K562 (cell line): ENCODE measurements at regions not wholly inside any gene's neighbourhood (a gene's known extent, or its start where the extent isn't known, plus 50 kb on each side); places are given as distances from the start of the nearest gene placed in this dataset.

Experiments
- ATAC-seq: fragments of 200-7000 bp; cut with Tn5 transposase; 3 replicates; pipeline ENCODE4 v1.9.1; 2020; ENCODE audit warnings: moderate library complexity
- BruUV-seq: library from RNA; stranded (reverse); fragments of 400-500 nt; replicated peaks from 2 replicates; lab custom pipeline; 2021; lab: Mats Ljungman, UMichigan
- CTCF ChIA-PET: fragments of 300-600 bp; formaldehyde crosslinking; extraction: SDS; loops from one replicate; lab custom pipeline; 2021; ENCODE audit warnings: low intra/inter-chr PET ratio; lab: Yijun Ruan, JAX
- POLR2A ChIA-PET: fragments of 300-600, 350-650 bp; sonication (Branson Sonifier 250); formaldehyde crosslinking; extraction: SDS; loops from one replicate; lab custom pipeline; 2021; ENCODE audit warnings: antibody characterized with exemption, inconsistent platforms; lab: Yijun Ruan, JAX
- DNase-seq, 4 experiments: peaks; one replicate each; pipeline versions ENCODE4 v3.0.0 to v3.0.0-alpha.2; 2011 to 2018; ENCODE audit warnings: low spot score in 3 of 4, mixed read lengths in 3 of 4; ENCODE audit errors: extremely low read depth in 1 of 4
- FAIRE-seq: peaks from 2 replicates; lab custom pipeline; 2011; peaks lifted over from hg19 to GRCh38; lab: Jason Lieb, UNC
- H2AFZ ChIP-seq: 2 replicates; pipeline ENCODE4 v1.6.0; 2011; ENCODE audit warnings: low read depth, low read length, control low read depth, inconsistent platforms
- H3K27ac ChIP-seq: fragments of 200-600 bp; 3 replicates; pipeline ENCODE4 v1.8.0; 2011; ENCODE audit warnings: low read depth, mild to moderate bottlenecking, control low read depth, inconsistent platforms, low read length, moderate library complexity, mixed read lengths; ENCODE audit errors: extremely low read depth
- H3K27me3 ChIP-seq, 2 experiments: fragments of 300-600 bp in 1 of 2; 2 replicates in 1 of 2; 3 replicates in 1 of 2; pipeline versions ENCODE4 v1.6.0 to v1.8.0; 2011; ENCODE audit warnings: inconsistent platforms in 2 of 2, low read length in 2 of 2, mild to moderate bottlenecking in 1 of 2, mixed read lengths in 1 of 2, moderate library complexity in 1 of 2; ENCODE audit not compliant: control insufficient read depth in 2 of 2, insufficient read depth in 2 of 2
- H3K36me3 ChIP-seq: fragments of 300-600 bp; 3 replicates; pipeline ENCODE4 v1.8.0; 2011; ENCODE audit warnings: mild to moderate bottlenecking, low read length, inconsistent platforms; ENCODE audit not compliant: control insufficient read depth, insufficient read depth
- H3K4me1 ChIP-seq, 2 experiments: fragments of 200-600 bp in 1 of 2; replicated peaks in 1 of 2; 2 replicates in 1 of 2; 3 replicates in 1 of 2; pipeline versions ENCODE4 v1.5.1 to v1.8.0; 2011; ENCODE audit warnings: inconsistent platforms in 2 of 2, low read length in 2 of 2, mild to moderate bottlenecking in 1 of 2, mixed read lengths in 1 of 2, moderate library complexity in 1 of 2; ENCODE audit not compliant: control insufficient read depth in 2 of 2, insufficient read depth in 2 of 2
- H3K4me2 ChIP-seq: 2 replicates; pipeline ENCODE4 v1.6.1; 2011; ENCODE audit warnings: low read length, control low read depth, inconsistent platforms, mixed read lengths; ENCODE audit not compliant: insufficient read depth
- H3K4me3 ChIP-seq: fragments of 200-600 bp; sonication (generic), shearing (Covaris generic); 2 replicates; pipeline ENCODE4 v1.5.1; 2016; ENCODE audit warnings: control low read depth, inconsistent platforms
- H3K79me2 ChIP-seq: fragments of 200-600 bp; 3 replicates; pipeline ENCODE4 v1.8.0; 2011; ENCODE audit warnings: low read length, inconsistent platforms; ENCODE audit not compliant: control insufficient read depth, insufficient read depth
- H3K9ac ChIP-seq, 2 experiments: 2 replicates each; pipeline versions ENCODE4 v1.6.0 to v1.6.1; 2011; ENCODE audit warnings: low read depth in 2 of 2, low read length in 2 of 2, control low read depth in 1 of 2, inconsistent platforms in 1 of 2, mild to moderate bottlenecking in 1 of 2, mixed read lengths in 1 of 2; ENCODE audit not compliant: insufficient read depth in 1 of 2
- H3K9me1 ChIP-seq: one replicate; pipeline ENCODE4 v1.6.0; 2011; ENCODE audit warnings: inconsistent platforms, mild to moderate bottlenecking, low read length, moderate library complexity; ENCODE audit not compliant: control insufficient read depth, insufficient read depth
- H3K9me3 ChIP-seq: replicated peaks from 2 replicates; pipeline ENCODE4 v1.5.1; 2011; ENCODE audit warnings: low read depth, low read length, inconsistent platforms; ENCODE audit not compliant: control insufficient read depth, insufficient read depth
- H4K20me1 ChIP-seq: replicated peaks from 2 replicates; pipeline ENCODE4 v1.6.1; 2011; ENCODE audit warnings: low read length, inconsistent platforms, mixed read lengths; ENCODE audit not compliant: control insufficient read depth, insufficient read depth
- CBX3 ChIP-seq, 2 experiments: IDR thresholded peaks; 1 replicate in 1 of 2; 2 replicates in 1 of 2; pipeline ENCODE4 v1.6.1; 2012; ENCODE audit warnings: inconsistent platforms in 2 of 2, low read length in 2 of 2, borderline replicate concordance in 1 of 2, control low read depth in 1 of 2
- KLF10 ChIP-seq: fragments of 250-450 bp; sonication (Bioruptor Pico); IDR thresholded peaks from 2 replicates; pipeline ENCODE4 v1.6.1; 2021; ENCODE audit warnings: matching md5 sums
- MYNN ChIP-seq, 2 experiments: sonication (generic); formaldehyde crosslinking in 1 of 2; IDR thresholded peaks; 2 replicates each; pipeline versions ENCODE4 v1.5.0 to v1.6.1; 2016 to 2020; ENCODE audit warnings: antibody characterized with exemption in 1 of 2, missing genetic modification reagents in 1 of 2
- NCOA1 ChIP-seq: fragments of 450-650 bp; IDR thresholded peaks from 2 replicates; pipeline ENCODE4 v1.6.1; 2016; ENCODE audit warnings: low read depth
- NFIX ChIP-seq: fragments of 250-450 bp; sonication (Bioruptor Pico); IDR thresholded peaks from 2 replicates; pipeline ENCODE4 v1.4.0; 2020; ENCODE audit warnings: low read depth, mild to moderate bottlenecking, moderate library complexity
- NR2C2 ChIP-seq, 2 experiments: fragments of 200-800 bp in 1 of 2; sonication (Bioruptor generic) in 1 of 2; sonication (generic) in 1 of 2; formaldehyde crosslinking in 1 of 2; IDR thresholded peaks; 2 replicates each; pipeline versions ENCODE4 v1.6.1 to v1.8.0; 2016 to 2022; ENCODE audit warnings: mild to moderate bottlenecking in 1 of 2, missing compliant biosample characterization in 1 of 2, missing genetic modification characterization in 1 of 2, missing genetic modification reagents in 1 of 2
- U2AF2 ChIP-seq: fragments of 200-400 bp; formaldehyde crosslinking; optimal IDR thresholded peaks from 2 replicates; pipeline ENCODE3; 2017; ENCODE audit warnings: low read depth, mild to moderate bottlenecking, low read length
- ZNF124 ChIP-seq: sonication (generic); formaldehyde crosslinking; IDR thresholded peaks from 2 replicates; pipeline ENCODE4 v1.8.1; 2022; ENCODE audit warnings: missing genetic modification reagents
- WGBS: fragments of 100-300 bp; shearing (Covaris generic); methylation state at CpG from one replicate; pipeline ENCODE4 v1.1.6; 2016; ENCODE audit warnings: low coverage, mixed read lengths; ENCODE audit not compliant: insufficient coverage; ENCODE audit errors: missing lambda C conversion rate; 5-methylcytosine and 5-hydroxymethylcytosine counted together
- in situ Hi-C: fragments of 300-500 bp; cut with MboI; formaldehyde crosslinking; loops from 4 replicates; pipeline ENCODE4 v1.15.0; 2018; ENCODE audit warnings: inconsistent platforms, mixed read lengths
- intact Hi-C: fragments of 100-400 bp; cut with micrococcal nuclease; formaldehyde crosslinking; loops from 2 replicates; pipeline ENCODE4 v1.14.2; 2022
- TF ChIP-seq, protein P1 (sequence below), 2 experiments: fragments of 450-650 bp in 1 of 2; sonication (generic) in 1 of 2; formaldehyde crosslinking in 1 of 2; IDR thresholded peaks; 2 replicates each; pipeline versions ENCODE4 v1.7.1 to v1.9.0; 2016 to 2022; ENCODE audit warnings: inconsistent platforms in 1 of 2, mild to moderate bottlenecking in 1 of 2, missing genetic modification reagents in 1 of 2
- TF ChIP-seq, protein P2 (sequence below): fragments of 450-650 bp; IDR thresholded peaks from 2 replicates; pipeline ENCODE4 v1.6.1; 2018; ENCODE audit not compliant: partially characterized antibody

- no peaks in the 10 kb centered on the region for H3K36me3 ChIP-seq
- H3K9ac ChIP-seq, result no peak overlapping the region
- no peaks in the 10 kb centered on the region for H3K9me3 ChIP-seq
- in situ Hi-C loops (no loop called here), intact Hi-C loops (no loop called here)
- H4K20me1 ChIP-seq, result no peaks in the 10 kb centered on the region
- H3K79me2 ChIP-seq, result no peaks in the 10 kb centered on the region
- no peaks in the 10 kb centered on the region for H3K4me1 ChIP-seq
- H3K27me3 ChIP-seq, result no peaks in the 10 kb centered on the region
- POLR2A ChIA-PET, result interaction anchor here (1.6 kb wide), 1 partner anchor 25 kb away, joined by 6 read pairs; no protein-coding TSS in a partner anchor
- no peak overlapping the region for H3K4me2 ChIP-seq
- ATAC-seq (no peak), DNase-seq (no peak), FAIRE-seq (no peak)
- BruUV-seq, result no TSS peak
- no peak overlapping the region for H3K4me3 ChIP-seq
- H3K9me1 ChIP-seq, result no peaks in the 10 kb centered on the region
- no peak overlapping the region for H3K27ac ChIP-seq
- no peak overlapping the region for H2AFZ ChIP-seq
- 0% methylated on average over 1 of the region's 1 CpG for WGBS
- CTCF ChIA-PET, result no interaction called here
- TF ChIP-seq CBX3 (IDR thresholded peaks at IDR 0.05; ENCODE audit: borderline replicate concordance in 1 of 2, low read length in 2 of 2) (no peak), U2AF2 (no peak), NR2C2 (CRISPR knock-in tag; IDR thresholded peaks at IDR 0.05) (no peak), NR2C2 (tag; IDR thresholded peaks at IDR 0.05) (peak; percentile 83; the same call in 1 of the 2 replicates), MYNN (IDR thresholded peaks at IDR 0.05) (no peak), MYNN (CRISPR knock-in tag; IDR thresholded peaks at IDR 0.05) (no peak), NCOA1 (no peak), NFIX (CRISPR knock-in tag) (no peak), KLF10 (no peak), ZNF124 (CRISPR knock-in tag) (no peak)
- TF ChIP-seq, protein P1, sequence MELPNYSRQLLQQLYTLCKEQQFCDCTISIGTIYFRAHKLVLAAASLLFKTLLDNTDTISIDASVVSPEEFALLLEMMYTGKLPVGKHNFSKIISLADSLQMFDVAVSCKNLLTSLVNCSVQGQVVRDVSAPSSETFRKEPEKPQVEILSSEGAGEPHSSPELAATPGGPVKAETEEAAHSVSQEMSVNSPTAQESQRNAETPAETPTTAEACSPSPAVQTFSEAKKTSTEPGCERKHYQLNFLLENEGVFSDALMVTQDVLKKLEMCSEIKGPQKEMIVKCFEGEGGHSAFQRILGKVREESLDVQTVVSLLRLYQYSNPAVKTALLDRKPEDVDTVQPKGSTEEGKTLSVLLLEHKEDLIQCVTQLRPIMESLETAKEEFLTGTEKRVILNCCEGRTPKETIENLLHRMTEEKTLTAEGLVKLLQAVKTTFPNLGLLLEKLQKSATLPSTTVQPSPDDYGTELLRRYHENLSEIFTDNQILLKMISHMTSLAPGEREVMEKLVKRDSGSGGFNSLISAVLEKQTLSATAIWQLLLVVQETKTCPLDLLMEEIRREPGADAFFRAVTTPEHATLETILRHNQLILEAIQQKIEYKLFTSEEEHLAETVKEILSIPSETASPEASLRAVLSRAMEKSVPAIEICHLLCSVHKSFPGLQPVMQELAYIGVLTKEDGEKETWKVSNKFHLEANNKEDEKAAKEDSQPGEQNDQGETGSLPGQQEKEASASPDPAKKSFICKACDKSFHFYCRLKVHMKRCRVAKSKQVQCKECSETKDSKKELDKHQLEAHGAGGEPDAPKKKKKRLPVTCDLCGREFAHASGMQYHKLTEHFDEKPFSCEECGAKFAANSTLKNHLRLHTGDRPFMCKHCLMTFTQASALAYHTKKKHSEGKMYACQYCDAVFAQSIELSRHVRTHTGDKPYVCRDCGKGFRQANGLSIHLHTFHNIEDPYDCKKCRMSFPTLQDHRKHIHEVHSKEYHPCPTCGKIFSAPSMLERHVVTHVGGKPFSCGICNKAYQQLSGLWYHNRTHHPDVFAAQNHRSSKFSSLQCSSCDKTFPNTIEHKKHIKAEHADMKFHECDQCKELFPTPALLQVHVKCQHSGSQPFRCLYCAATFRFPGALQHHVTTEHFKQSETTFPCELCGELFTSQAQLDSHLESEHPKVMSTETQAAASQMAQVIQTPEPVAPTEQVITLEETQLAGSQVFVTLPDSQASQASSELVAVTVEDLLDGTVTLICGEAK (IDR thresholded peaks at IDR 0.05), result no peak
- TF ChIP-seq, protein P1 (CRISPR knock-in tag; IDR thresholded peaks at IDR 0.05), result no peak
- TF ChIP-seq, protein P2, sequence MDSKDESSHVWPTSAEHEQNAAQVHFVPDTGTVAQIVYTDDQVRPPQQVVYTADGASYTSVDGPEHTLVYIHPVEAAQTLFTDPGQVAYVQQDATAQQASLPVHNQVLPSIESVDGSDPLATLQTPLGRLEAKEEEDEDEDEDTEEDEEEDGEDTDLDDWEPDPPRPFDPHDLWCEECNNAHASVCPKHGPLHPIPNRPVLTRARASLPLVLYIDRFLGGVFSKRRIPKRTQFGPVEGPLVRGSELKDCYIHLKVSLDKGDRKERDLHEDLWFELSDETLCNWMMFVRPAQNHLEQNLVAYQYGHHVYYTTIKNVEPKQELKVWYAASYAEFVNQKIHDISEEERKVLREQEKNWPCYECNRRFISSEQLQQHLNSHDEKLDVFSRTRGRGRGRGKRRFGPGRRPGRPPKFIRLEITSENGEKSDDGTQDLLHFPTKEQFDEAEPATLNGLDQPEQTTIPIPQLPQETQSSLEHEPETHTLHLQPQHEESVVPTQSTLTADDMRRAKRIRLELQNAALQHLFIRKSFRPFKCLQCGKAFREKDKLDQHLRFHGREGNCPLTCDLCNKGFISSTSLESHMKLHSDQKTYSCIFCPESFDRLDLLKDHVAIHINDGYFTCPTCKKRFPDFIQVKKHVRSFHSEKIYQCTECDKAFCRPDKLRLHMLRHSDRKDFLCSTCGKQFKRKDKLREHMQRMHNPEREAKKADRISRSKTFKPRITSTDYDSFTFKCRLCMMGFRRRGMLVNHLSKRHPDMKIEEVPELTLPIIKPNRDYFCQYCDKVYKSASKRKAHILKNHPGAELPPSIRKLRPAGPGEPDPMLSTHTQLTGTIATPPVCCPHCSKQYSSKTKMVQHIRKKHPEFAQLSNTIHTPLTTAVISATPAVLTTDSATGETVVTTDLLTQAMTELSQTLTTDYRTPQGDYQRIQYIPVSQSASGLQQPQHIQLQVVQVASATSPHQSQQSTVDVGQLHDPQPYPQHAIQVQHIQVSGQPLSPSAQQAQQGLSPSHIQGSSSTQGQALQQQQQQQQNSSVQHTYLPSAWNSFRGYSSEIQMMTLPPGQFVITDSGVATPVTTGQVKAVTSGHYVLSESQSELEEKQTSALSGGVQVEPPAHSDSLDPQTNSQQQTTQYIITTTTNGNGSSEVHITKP, result no peak
Measured at GRCh38 chr15:37217567-37217966, 117.2 kb upstream of the MEIS2 start.
